ENCODE measurements at regions not wholly inside any gene's neighbourhood (a gene's known extent, or its start where the extent isn't known, plus 50 kb on each side); places are given as distances from the start of the nearest gene placed in this dataset.
"Not testable (repeated sequence)": the region's sequence is repeated elsewhere in the genome, so short reads cannot be mapped to it uniquely, and the experiment has no call there.

GRCh38 chr6:26928190-26928589, 268.6 kb upstream of the ZNF322 start:
- TF ChIP-seq POLR2AphosphoS5 (IDR thresholded peaks at IDR 0.05; ENCODE audit: low read depth, low read length); CTCF (IDR thresholded peaks at IDR 0.05); TCF7L2 (IDR thresholded peaks at IDR 0.05; ENCODE audit: low read depth, low read length); SIN3A (IDR thresholded peaks at IDR 0.05; ENCODE audit: borderline replicate concordance, insufficient read depth, low read depth, low read length); REST (IDR thresholded peaks at IDR 0.05; ENCODE audit: insufficient read depth in 1 of 2, low read depth in 2 of 2, low read length in 1 of 2): not testable (repeated sequence)

Data from Panc1 (cell line).